ENCODE measurements at regions not wholly inside any gene's neighbourhood (a gene's known extent, or its start where the extent isn't known, plus 50 kb on each side); places are given as distances from the start of the nearest gene placed in this dataset.

- no peaks in the 10 kb centered on the region for H3K36me3 ChIP-seq (ENCODE audit: insufficient read depth, low read depth, low read length)
- H3K4me1 ChIP-seq (ENCODE audit: insufficient read depth, low read length), result no peaks in the 10 kb centered on the region
- no peak overlapping the region for H3K4me3 ChIP-seq (ENCODE audit: low read length)
- H3K27me3 ChIP-seq (ENCODE audit: insufficient read depth, low read length), result no peaks in the 10 kb centered on the region
- peaks cover 5% of the 10 kb centered on the region; the same call in 1 of the 2 replicates for H3K9me3 ChIP-seq (ENCODE audit: insufficient read depth, low read depth, low read length)
- no peak overlapping the region for H3K27ac ChIP-seq (ENCODE audit: low read length)
- H3K9ac ChIP-seq (ENCODE audit: low read depth, low read length), result no peak overlapping the region
These were observed 1902.2 kb upstream of the C9orf72 start for GRCh38 chr9:29475471-29475870.

- Histone ChIP-seq H3K9me3 (ENCODE audit: insufficient read depth, low read depth, low read length) (peaks cover 22% of the 10 kb centered on the region), H3K36me3 (ENCODE audit: insufficient read depth, low read depth, low read length) (0 out of 2 replicates have a peak, but pooled peaks cover 6% of the 10 kb centered on the region), H3K4me3 (ENCODE audit: low read length) (no peak overlapping the region), H3K27me3 (ENCODE audit: insufficient read depth, low read length) (no peaks in the 10 kb centered on the region), H3K27ac (ENCODE audit: low read length) (no peak overlapping the region), H3K4me1 (ENCODE audit: insufficient read depth, low read length) (peaks cover 13% of the 10 kb centered on the region; the same call in 1 of the 2 replicates), H3K9ac (ENCODE audit: low read depth, low read length) (no peak overlapping the region)
These were observed 1938.4 kb upstream of the C9orf72 start for GRCh38 chr9:29511680-29512079.

GRCh38 chr9:29514336-29514735, 1941.1 kb upstream of the C9orf72 start:
- 0 out of 2 replicates have a peak, but pooled peaks cover 6% of the 10 kb centered on the region for H3K36me3 ChIP-seq (ENCODE audit: insufficient read depth, low read depth, low read length)
- H3K9me3 ChIP-seq (ENCODE audit: insufficient read depth, low read depth, low read length), result peaks cover 21% of the 10 kb centered on the region
- no peak overlapping the region for H3K4me3 ChIP-seq (ENCODE audit: low read length)
- no peaks in the 10 kb centered on the region for H3K27me3 ChIP-seq (ENCODE audit: insufficient read depth, low read length)
- no peak overlapping the region for H3K9ac ChIP-seq (ENCODE audit: low read depth, low read length)
- peaks cover 13% of the 10 kb centered on the region; the same call in 1 of the 2 replicates for H3K4me1 ChIP-seq (ENCODE audit: insufficient read depth, low read length)
- H3K27ac ChIP-seq (ENCODE audit: low read length), result no peak overlapping the region

GRCh38 chr9:29514862-29515261, 1941.6 kb upstream of the C9orf72 start:
- peaks cover 13% of the 10 kb centered on the region; the same call in 1 of the 2 replicates for H3K4me1 ChIP-seq (ENCODE audit: insufficient read depth, low read length)
- peaks cover 16% of the 10 kb centered on the region for H3K9me3 ChIP-seq (ENCODE audit: insufficient read depth, low read depth, low read length)

GRCh38 chr9:29548436-29548835, 1975.2 kb upstream of the C9orf72 start:
- Histone ChIP-seq H3K9ac (ENCODE audit: low read depth, low read length) (no peak overlapping the region), H3K4me1 (ENCODE audit: insufficient read depth, low read length) (no peaks in the 10 kb centered on the region), H3K27me3 (ENCODE audit: insufficient read depth, low read length) (no peaks in the 10 kb centered on the region), H3K36me3 (ENCODE audit: insufficient read depth, low read depth, low read length) (no peaks in the 10 kb centered on the region), H3K4me3 (ENCODE audit: low read length) (no peak overlapping the region), H3K27ac (ENCODE audit: low read length) (no peak overlapping the region), H3K9me3 (ENCODE audit: insufficient read depth, low read depth, low read length) (no peaks in the 10 kb centered on the region)

More at GRCh38 chr9:29514862-29515261, 1941.6 kb upstream of the C9orf72 start:
- H3K27ac ChIP-seq (ENCODE audit: low read length), result no peak overlapping the region
- H3K36me3 ChIP-seq (ENCODE audit: insufficient read depth, low read depth, low read length), result 0 out of 2 replicates have a peak, but pooled peaks cover 6% of the 10 kb centered on the region
- no peak overlapping the region for H3K9ac ChIP-seq (ENCODE audit: low read depth, low read length)
- H3K4me3 ChIP-seq (ENCODE audit: low read length), result no peak overlapping the region
- H3K27me3 ChIP-seq (ENCODE audit: insufficient read depth, low read length), result no peaks in the 10 kb centered on the region

GRCh38 chr9:29555502-29555901, 1982.2 kb upstream of the C9orf72 start:
- no peaks in the 10 kb centered on the region for H3K4me1 ChIP-seq (ENCODE audit: insufficient read depth, low read length)
- H3K27me3 ChIP-seq (ENCODE audit: insufficient read depth, low read length), result no peaks in the 10 kb centered on the region
- no peak overlapping the region for H3K27ac ChIP-seq (ENCODE audit: low read length)
- H3K9ac ChIP-seq (ENCODE audit: low read depth, low read length), result no peak overlapping the region
- no peak overlapping the region for H3K4me3 ChIP-seq (ENCODE audit: low read length)
- no peaks in the 10 kb centered on the region for H3K9me3 ChIP-seq (ENCODE audit: insufficient read depth, low read depth, low read length)
- no peaks in the 10 kb centered on the region for H3K36me3 ChIP-seq (ENCODE audit: insufficient read depth, low read depth, low read length)

- no peaks in the 10 kb centered on the region for H3K9me3 ChIP-seq (ENCODE audit: insufficient read depth, low read depth, low read length)
- no peaks in the 10 kb centered on the region for H3K36me3 ChIP-seq (ENCODE audit: insufficient read depth, low read depth, low read length)
- no peak overlapping the region for H3K9ac ChIP-seq (ENCODE audit: low read depth, low read length)
- no peak overlapping the region for H3K27ac ChIP-seq (ENCODE audit: low read length)
- no peaks in the 10 kb centered on the region for H3K27me3 ChIP-seq (ENCODE audit: insufficient read depth, low read length)
- H3K4me3 ChIP-seq (ENCODE audit: low read length), result no peak overlapping the region
- H3K4me1 ChIP-seq (ENCODE audit: insufficient read depth, low read length), result no peaks in the 10 kb centered on the region
These were observed 1983.0 kb upstream of the C9orf72 start for GRCh38 chr9:29556317-29556716.

- Histone ChIP-seq H3K4me3 (ENCODE audit: low read length) (no peak overlapping the region), H3K27ac (ENCODE audit: low read length) (no peak overlapping the region), H3K4me1 (ENCODE audit: insufficient read depth, low read length) (no peaks in the 10 kb centered on the region), H3K9ac (ENCODE audit: low read depth, low read length) (no peak overlapping the region), H3K9me3 (ENCODE audit: insufficient read depth, low read depth, low read length) (no peaks in the 10 kb centered on the region), H3K36me3 (ENCODE audit: insufficient read depth, low read depth, low read length) (no peaks in the 10 kb centered on the region), H3K27me3 (ENCODE audit: insufficient read depth, low read length) (no peaks in the 10 kb centered on the region)
These were observed 1983.5 kb upstream of the C9orf72 start for GRCh38 chr9:29556746-29557145.

- no peaks in the 10 kb centered on the region for H3K9me3 ChIP-seq (ENCODE audit: insufficient read depth, low read depth, low read length)
- H3K4me3 ChIP-seq (ENCODE audit: low read length), result no peak overlapping the region
- H3K27me3 ChIP-seq (ENCODE audit: insufficient read depth, low read length), result no peaks in the 10 kb centered on the region
- no peaks in the 10 kb centered on the region for H3K36me3 ChIP-seq (ENCODE audit: insufficient read depth, low read depth, low read length)
- no peak overlapping the region for H3K9ac ChIP-seq (ENCODE audit: low read depth, low read length)
- H3K4me1 ChIP-seq (ENCODE audit: insufficient read depth, low read length), result peaks cover 4% of the 10 kb centered on the region; the same call in 1 of the 2 replicates
- H3K27ac ChIP-seq (ENCODE audit: low read length), result no peak overlapping the region
These were observed 1991.3 kb upstream of the C9orf72 start for GRCh38 chr9:29564564-29564963.

- no peaks in the 10 kb centered on the region for H3K36me3 ChIP-seq (ENCODE audit: insufficient read depth, low read depth, low read length)
- no peaks in the 10 kb centered on the region for H3K4me1 ChIP-seq (ENCODE audit: insufficient read depth, low read length)
- H3K27me3 ChIP-seq (ENCODE audit: insufficient read depth, low read length), result no peaks in the 10 kb centered on the region
- no peak overlapping the region for H3K9ac ChIP-seq (ENCODE audit: low read depth, low read length)
- no peaks in the 10 kb centered on the region for H3K9me3 ChIP-seq (ENCODE audit: insufficient read depth, low read depth, low read length)
- no peak overlapping the region for H3K27ac ChIP-seq (ENCODE audit: low read length)
- H3K4me3 ChIP-seq (ENCODE audit: low read length), result no peak overlapping the region
These were observed 2001.9 kb upstream of the C9orf72 start for GRCh38 chr9:29575219-29575618.

- H3K4me3 ChIP-seq (ENCODE audit: low read length), result no peak overlapping the region
- no peaks in the 10 kb centered on the region for H3K36me3 ChIP-seq (ENCODE audit: insufficient read depth, low read depth, low read length)
- no peaks in the 10 kb centered on the region for H3K27me3 ChIP-seq (ENCODE audit: insufficient read depth, low read length)
- H3K27ac ChIP-seq (ENCODE audit: low read length), result no peak overlapping the region
- 0 out of 2 replicates have a peak, but pooled peaks cover 6% of the 10 kb centered on the region for H3K9me3 ChIP-seq (ENCODE audit: insufficient read depth, low read depth, low read length)
- H3K4me1 ChIP-seq (ENCODE audit: insufficient read depth, low read length), result no peaks in the 10 kb centered on the region
- H3K9ac ChIP-seq (ENCODE audit: low read depth, low read length), result no peak overlapping the region
These were observed 2015.1 kb upstream of the C9orf72 start for GRCh38 chr9:29588361-29588760.

GRCh38 chr9:29609282-29609681, 2036.0 kb upstream of the C9orf72 start:
- no peaks in the 10 kb centered on the region for H3K36me3 ChIP-seq (ENCODE audit: insufficient read depth, low read depth, low read length)
- H3K9me3 ChIP-seq (ENCODE audit: insufficient read depth, low read depth, low read length), result no peaks in the 10 kb centered on the region
- H3K27me3 ChIP-seq (ENCODE audit: insufficient read depth, low read length), result no peaks in the 10 kb centered on the region
- no peaks in the 10 kb centered on the region for H3K4me1 ChIP-seq (ENCODE audit: insufficient read depth, low read length)
- H3K27ac ChIP-seq (ENCODE audit: low read length), result no peak overlapping the region
- no peak overlapping the region for H3K9ac ChIP-seq (ENCODE audit: low read depth, low read length)
- H3K4me3 ChIP-seq (ENCODE audit: low read length), result no peak overlapping the region

Measured in iPS-20b (cell line).